ENCODE measurements at regions not wholly inside any gene's neighbourhood (a gene's known extent, or its start where the extent isn't known, plus 50 kb on each side); places are given as distances from the start of the nearest gene placed in this dataset.

DNA sequence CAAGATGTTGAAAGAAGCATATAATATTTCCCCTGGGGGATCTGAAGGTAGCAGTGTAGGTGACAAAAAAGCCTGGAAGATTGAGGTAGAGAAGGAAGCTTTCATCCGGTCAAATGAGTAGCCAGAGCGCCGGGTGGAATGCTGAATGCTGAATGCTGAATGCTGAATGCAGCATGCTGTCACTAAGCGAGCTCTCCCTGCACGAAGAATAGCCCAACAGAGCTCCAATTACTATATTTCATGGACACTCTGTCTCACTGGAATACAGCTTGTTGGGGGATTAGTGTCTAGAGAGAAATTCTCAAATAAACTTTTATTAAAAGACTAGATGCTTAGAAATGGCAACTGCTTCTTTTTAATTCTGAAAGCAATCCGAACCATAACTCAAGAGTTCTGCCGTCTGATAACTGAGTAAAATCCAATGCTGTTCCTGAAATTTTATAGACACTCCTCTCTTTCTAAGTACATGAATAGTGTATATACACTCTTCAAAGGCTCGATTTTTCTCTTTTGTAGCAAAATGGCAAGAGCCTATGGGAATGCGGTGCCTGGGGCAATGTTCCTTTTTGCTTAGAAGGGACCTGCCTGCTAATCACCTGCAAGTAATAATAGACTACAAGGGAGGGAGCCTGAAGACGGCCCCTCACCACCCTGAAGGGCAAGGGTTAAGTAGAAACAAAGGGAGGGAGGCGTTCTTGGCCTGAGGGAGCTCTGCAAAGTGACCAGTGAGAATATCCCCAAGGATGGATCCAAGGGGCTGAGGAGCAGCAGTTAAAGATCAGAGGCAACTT lies 203.7 kb upstream of the ESRRG start (continued):
- TF ChIP-seq ETV6 (conservative IDR thresholded peaks at IDR 0.05 in 1 of 2, IDR thresholded peaks at IDR 0.05 in 1 of 2; ENCODE audit: borderline replicate concordance in 1 of 2, low read depth in 1 of 2) (no peak), YY1 (IDR thresholded peaks at IDR 0.05; ENCODE audit: low read depth, low read length) (no peak), MXI1 (IDR thresholded peaks at IDR 0.05; ENCODE audit: low read depth, low read length) (no peak), ZBED1 (IDR thresholded peaks at IDR 0.05; ENCODE audit: borderline replicate concordance) (no peak), ZNF207 (IDR thresholded peaks at IDR 0.05; ENCODE audit: borderline replicate concordance) (no peak), HCFC1 (IDR thresholded peaks at IDR 0.05; ENCODE audit: low read length) (no peak)
- TF ChIP-seq, protein P1, sequence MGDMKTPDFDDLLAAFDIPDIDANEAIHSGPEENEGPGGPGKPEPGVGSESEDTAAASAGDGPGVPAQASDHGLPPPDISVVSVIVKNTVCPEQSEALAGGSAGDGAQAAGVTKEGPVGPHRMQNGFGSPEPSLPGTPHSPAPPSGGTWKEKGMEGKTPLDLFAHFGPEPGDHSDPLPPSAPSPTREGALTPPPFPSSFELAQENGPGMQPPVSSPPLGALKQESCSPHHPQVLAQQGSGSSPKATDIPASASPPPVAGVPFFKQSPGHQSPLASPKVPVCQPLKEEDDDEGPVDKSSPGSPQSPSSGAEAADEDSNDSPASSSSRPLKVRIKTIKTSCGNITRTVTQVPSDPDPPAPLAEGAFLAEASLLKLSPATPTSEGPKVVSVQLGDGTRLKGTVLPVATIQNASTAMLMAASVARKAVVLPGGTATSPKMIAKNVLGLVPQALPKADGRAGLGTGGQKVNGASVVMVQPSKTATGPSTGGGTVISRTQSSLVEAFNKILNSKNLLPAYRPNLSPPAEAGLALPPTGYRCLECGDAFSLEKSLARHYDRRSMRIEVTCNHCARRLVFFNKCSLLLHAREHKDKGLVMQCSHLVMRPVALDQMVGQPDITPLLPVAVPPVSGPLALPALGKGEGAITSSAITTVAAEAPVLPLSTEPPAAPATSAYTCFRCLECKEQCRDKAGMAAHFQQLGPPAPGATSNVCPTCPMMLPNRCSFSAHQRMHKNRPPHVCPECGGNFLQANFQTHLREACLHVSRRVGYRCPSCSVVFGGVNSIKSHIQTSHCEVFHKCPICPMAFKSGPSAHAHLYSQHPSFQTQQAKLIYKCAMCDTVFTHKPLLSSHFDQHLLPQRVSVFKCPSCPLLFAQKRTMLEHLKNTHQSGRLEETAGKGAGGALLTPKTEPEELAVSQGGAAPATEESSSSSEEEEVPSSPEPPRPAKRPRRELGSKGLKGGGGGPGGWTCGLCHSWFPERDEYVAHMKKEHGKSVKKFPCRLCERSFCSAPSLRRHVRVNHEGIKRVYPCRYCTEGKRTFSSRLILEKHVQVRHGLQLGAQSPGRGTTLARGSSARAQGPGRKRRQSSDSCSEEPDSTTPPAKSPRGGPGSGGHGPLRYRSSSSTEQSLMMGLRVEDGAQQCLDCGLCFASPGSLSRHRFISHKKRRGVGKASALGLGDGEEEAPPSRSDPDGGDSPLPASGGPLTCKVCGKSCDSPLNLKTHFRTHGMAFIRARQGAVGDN (IDR thresholded peaks at IDR 0.05) = no peak

All from GM12878 (cell line).